Keratinocyte (primary cell): ENCODE measurements at regions not wholly inside any gene's neighbourhood (a gene's known extent, or its start where the extent isn't known, plus 50 kb on each side); places are given as distances from the start of the nearest gene placed in this dataset.

ENCODE experiments used
- DNase-seq: peaks from one replicate; pipeline ENCODE4 v3.0.0-alpha.2; 2011; ENCODE audit warnings: low read depth, missing footprints, low spot score
- FAIRE-seq: peaks from 2 replicates; lab custom pipeline; 2011; peaks lifted over from hg19 to GRCh38; lab: Jason Lieb, UNC
- H2AFZ ChIP-seq: 2 replicates; pipeline ENCODE4 v1.6.0; 2012; ENCODE audit warnings: low read length, control low read depth, inconsistent platforms; ENCODE audit not compliant: control insufficient read depth
- H3K27ac ChIP-seq: 2 replicates; pipeline ENCODE4 v1.5.1; 2011; ENCODE audit warnings: low read length; ENCODE audit not compliant: control insufficient read depth, insufficient read depth
- H3K27me3 ChIP-seq: 3 replicates; pipeline ENCODE4 v1.6.0; 2011; ENCODE audit warnings: low read length; ENCODE audit not compliant: control insufficient read depth, insufficient read depth; ENCODE audit errors: extremely low read depth
- H3K36me3 ChIP-seq, 2 experiments: 2 replicates in 1 of 2; 3 replicates in 1 of 2; pipeline ENCODE4 v1.5.1; 2011; ENCODE audit warnings: low read length in 2 of 2, mild to moderate bottlenecking in 1 of 2; ENCODE audit not compliant: control insufficient read depth in 2 of 2, insufficient read depth in 2 of 2; ENCODE audit errors: extremely low read depth in 1 of 2
- H3K4me1 ChIP-seq: 3 replicates; pipeline ENCODE4 v1.5.1; 2011; ENCODE audit warnings: low read length; ENCODE audit not compliant: control insufficient read depth, insufficient read depth; ENCODE audit errors: extremely low read depth
- H3K4me2 ChIP-seq: 3 replicates; pipeline ENCODE4 v1.6.0; 2011; ENCODE audit warnings: low read depth, low read length; ENCODE audit not compliant: control insufficient read depth, insufficient read depth; ENCODE audit errors: extremely low read depth
- H3K4me3 ChIP-seq, 3 experiments: fragments of 200-600 bp in 1 of 3; sonication (generic) in 1 of 3; 2 replicates in 2 of 3; 3 replicates in 1 of 3; pipeline ENCODE4 v1.5.1; 2011 to 2016; ENCODE audit warnings: low read length in 3 of 3, mild to moderate bottlenecking in 3 of 3, control low read depth in 2 of 3, inconsistent platforms in 1 of 3, low read depth in 1 of 3, mixed read lengths in 1 of 3, mixed run types in 1 of 3, moderate library complexity in 1 of 3; ENCODE audit not compliant: control insufficient read depth in 2 of 3, insufficient read depth in 2 of 3; ENCODE audit errors: extremely low read depth in 1 of 3
- H3K79me2 ChIP-seq: 2 replicates; pipeline ENCODE4 v1.6.0; 2012; ENCODE audit warnings: low read length; ENCODE audit not compliant: control insufficient read depth, insufficient read depth
- H3K9ac ChIP-seq: 3 replicates; pipeline ENCODE4 v1.6.0; 2011; ENCODE audit warnings: low read length; ENCODE audit not compliant: control insufficient read depth, insufficient read depth; ENCODE audit errors: extremely low read depth
- H3K9me1 ChIP-seq: 3 replicates; pipeline ENCODE4 v1.6.0; 2011; ENCODE audit warnings: low read length; ENCODE audit not compliant: control insufficient read depth, insufficient read depth; ENCODE audit errors: extremely low read depth
- H3K9me3 ChIP-seq: 2 replicates; pipeline ENCODE4 v1.5.1; 2012; ENCODE audit warnings: low read depth, low read length; ENCODE audit not compliant: control insufficient read depth
- H4K20me1 ChIP-seq: 3 replicates; pipeline ENCODE4 v1.6.0; 2011; ENCODE audit warnings: low read length; ENCODE audit not compliant: control insufficient read depth, insufficient read depth; ENCODE audit errors: extremely low read depth
- CTCF ChIP-seq, 3 experiments: IDR thresholded peaks in 1 of 3; conservative IDR thresholded peaks in 1 of 3; optimal IDR thresholded peaks in 1 of 3; 2 replicates in 2 of 3; 3 replicates in 1 of 3; pipeline versions ENCODE3 to v1.5.1; 2011; ENCODE audit warnings: low read length in 3 of 3, mild to moderate bottlenecking in 3 of 3, moderate library complexity in 2 of 3, control low read depth in 1 of 3, inconsistent platforms in 1 of 3; ENCODE audit not compliant: insufficient read depth in 2 of 3; ENCODE audit errors: extremely low read depth in 1 of 3
- EZH2 ChIP-seq: IDR thresholded peaks from one replicate; pipeline ENCODE4 v1.6.1; 2012; ENCODE audit warnings: inconsistent platforms, mild to moderate bottlenecking, low read length, moderate library complexity
- dilution Hi-C: fragments of 300-500 bp; cut with MboI; formaldehyde crosslinking; loops from one replicate; pipeline ENCODE4 v1.7.0; 2020; ENCODE audit warnings: low sequenced_read_pairs; ENCODE audit not compliant: extremely low pct_ligation_motif_present

DNA sequence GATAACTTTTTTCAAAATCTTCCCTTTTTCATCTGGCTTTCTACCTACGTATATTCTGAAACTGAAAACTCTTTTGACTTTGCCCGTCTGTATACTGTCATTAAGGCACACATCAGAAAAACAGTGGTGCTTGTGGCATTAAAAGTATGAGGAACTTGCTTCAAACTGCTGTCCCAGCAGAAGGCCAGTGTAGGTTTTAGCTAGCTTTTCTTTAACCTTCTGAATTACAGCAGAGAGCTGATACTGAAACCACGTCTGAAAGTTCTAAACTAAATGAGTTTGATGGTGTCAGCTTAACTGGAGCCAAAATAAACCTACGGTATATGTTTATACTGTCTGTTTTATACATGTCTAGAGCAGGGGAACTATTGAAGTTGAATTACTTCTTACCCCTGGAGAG is 283.4 kb downstream of the TFEC start:
- H3K9me1 ChIP-seq, result no peaks in the 10 kb centered on the region
- FAIRE-seq (no peak), DNase-seq (no peak)
- no peaks in the 10 kb centered on the region for H3K9me3 ChIP-seq
- dilution Hi-C loops, result no loop called here
- H2AFZ ChIP-seq, result no peak overlapping the region
- H3K9ac ChIP-seq, result no peak overlapping the region
- H3K4me2 ChIP-seq, result no peak overlapping the region
- H3K36me3 ChIP-seq, result no peaks in the 10 kb centered on the region
- H4K20me1 ChIP-seq, result no peaks in the 10 kb centered on the region
- H3K27me3 ChIP-seq, result no peaks in the 10 kb centered on the region
- H3K27ac ChIP-seq, result no peak overlapping the region
- H3K79me2 ChIP-seq, result no peaks in the 10 kb centered on the region
- no peaks in the 10 kb centered on the region for H3K4me1 ChIP-seq
- no peak for TF ChIP-seq EZH2
- no peak for TF ChIP-seq CTCF (optimal IDR thresholded peaks at IDR 0.05 in 1 of 3, IDR thresholded peaks at IDR 0.05 in 1 of 3, conservative IDR thresholded peaks at IDR 0.05 in 1 of 3; ENCODE audit: extremely low read depth in 1 of 3, insufficient read depth in 2 of 3, low read length in 3 of 3)
- no peak overlapping the region for H3K4me3 ChIP-seq

DNA sequence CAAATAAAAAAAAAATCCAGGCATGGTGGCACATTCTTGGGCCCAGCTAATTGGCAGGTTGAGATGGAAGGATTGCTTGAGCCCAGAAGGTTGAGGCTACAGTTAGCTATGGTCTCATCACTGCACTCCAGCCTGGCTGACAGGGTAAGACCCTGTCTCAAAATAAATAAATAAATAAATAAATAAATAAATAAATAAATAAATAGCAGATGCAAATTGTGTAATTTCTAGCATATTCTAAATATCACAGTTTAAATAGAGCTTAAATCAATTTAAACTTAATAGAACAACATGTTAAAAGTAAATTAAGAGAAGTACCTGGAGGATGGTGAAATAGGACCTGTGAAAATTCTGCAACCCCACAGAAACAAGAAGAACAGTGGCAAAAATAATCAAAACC is 290.5 kb downstream of the TFEC start:
- no peaks in the 10 kb centered on the region for H3K36me3 ChIP-seq
- dilution Hi-C loops, result no loop called here
- H3K9ac ChIP-seq, result no peak overlapping the region
- no peaks in the 10 kb centered on the region for H3K9me1 ChIP-seq
- no peak for DNase-seq
- no peak overlapping the region for H3K27ac ChIP-seq
- H3K9me3 ChIP-seq, result no peaks in the 10 kb centered on the region
- TF ChIP-seq EZH2 (no peak), CTCF (optimal IDR thresholded peaks at IDR 0.05 in 1 of 3, IDR thresholded peaks at IDR 0.05 in 1 of 3, conservative IDR thresholded peaks at IDR 0.05 in 1 of 3; ENCODE audit: extremely low read depth in 1 of 3, insufficient read depth in 2 of 3, low read length in 3 of 3) (no peak)
- no peaks in the 10 kb centered on the region for H3K27me3 ChIP-seq
- H3K4me1 ChIP-seq, result no peaks in the 10 kb centered on the region
- H3K79me2 ChIP-seq, result no peaks in the 10 kb centered on the region
- H3K4me3 ChIP-seq, result no peak overlapping the region
- H4K20me1 ChIP-seq, result no peaks in the 10 kb centered on the region
- FAIRE-seq, result no peak
- no peak overlapping the region for H2AFZ ChIP-seq
- H3K4me2 ChIP-seq, result no peak overlapping the region
